HG03159 (cell line): ENCODE measurements at regions not wholly inside any gene's neighbourhood (a gene's known extent, or its start where the extent isn't known, plus 50 kb on each side); places are given as distances from the start of the nearest gene placed in this dataset.

ENCODE experiments used
- ATAC-seq: cut with Tn5 transposase; IDR thresholded peaks from one replicate; pipeline ENCODE4 v1.9.1; 2021; ENCODE audit warnings: mild to moderate bottlenecking, moderate library complexity; ENCODE audit not compliant: unreplicated experiment

DNA sequence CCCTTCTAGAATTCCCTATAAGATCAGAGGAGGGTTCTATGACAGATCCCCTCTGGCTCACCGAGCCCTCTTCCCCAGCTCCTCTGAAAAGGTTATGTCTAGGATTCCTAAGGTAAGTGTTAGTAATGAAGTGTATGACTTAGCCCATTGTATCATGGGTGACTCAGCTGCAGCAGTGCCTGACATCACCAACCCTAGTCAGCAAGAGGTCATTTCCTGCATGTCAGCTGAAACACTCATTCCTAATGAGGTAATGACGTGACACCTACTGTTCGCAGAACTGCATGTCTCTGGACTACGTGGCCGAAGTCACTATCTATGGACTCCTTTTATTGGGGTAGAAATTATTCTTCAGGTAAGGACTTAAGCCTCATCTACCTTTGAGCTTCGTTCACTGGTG, 196.1 kb upstream of the MYT1L start:
- no peak for ATAC-seq

DNA sequence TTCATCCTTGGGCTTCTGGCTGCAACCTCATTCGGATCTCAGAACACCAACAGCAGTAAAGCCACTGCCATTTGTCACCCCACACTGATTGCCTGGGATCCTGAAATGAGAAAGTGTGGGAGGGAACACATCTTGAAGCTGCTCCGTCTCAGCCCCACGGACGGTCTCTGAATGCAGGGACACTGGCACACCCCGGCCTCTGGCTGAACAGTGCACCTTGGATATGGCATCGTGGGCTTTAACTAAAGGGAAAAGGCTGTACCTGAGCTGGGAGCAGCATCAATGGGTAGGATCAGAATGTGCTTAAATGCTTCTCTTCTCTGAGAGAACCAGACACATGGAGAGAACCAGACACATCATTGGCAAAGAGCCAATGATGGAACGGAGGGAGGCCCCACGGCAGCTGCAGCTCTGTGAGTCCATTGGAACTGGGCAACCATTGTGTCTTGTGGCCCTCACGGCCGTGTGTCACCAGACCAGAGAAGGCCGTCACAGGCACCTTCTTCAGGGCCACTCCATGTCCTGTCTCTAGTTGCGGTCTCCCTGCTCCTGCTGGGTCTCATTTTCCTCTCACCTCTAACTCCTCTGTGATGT, 193.4 kb upstream of the MYT1L start:
- ATAC-seq, result no peak

DNA sequence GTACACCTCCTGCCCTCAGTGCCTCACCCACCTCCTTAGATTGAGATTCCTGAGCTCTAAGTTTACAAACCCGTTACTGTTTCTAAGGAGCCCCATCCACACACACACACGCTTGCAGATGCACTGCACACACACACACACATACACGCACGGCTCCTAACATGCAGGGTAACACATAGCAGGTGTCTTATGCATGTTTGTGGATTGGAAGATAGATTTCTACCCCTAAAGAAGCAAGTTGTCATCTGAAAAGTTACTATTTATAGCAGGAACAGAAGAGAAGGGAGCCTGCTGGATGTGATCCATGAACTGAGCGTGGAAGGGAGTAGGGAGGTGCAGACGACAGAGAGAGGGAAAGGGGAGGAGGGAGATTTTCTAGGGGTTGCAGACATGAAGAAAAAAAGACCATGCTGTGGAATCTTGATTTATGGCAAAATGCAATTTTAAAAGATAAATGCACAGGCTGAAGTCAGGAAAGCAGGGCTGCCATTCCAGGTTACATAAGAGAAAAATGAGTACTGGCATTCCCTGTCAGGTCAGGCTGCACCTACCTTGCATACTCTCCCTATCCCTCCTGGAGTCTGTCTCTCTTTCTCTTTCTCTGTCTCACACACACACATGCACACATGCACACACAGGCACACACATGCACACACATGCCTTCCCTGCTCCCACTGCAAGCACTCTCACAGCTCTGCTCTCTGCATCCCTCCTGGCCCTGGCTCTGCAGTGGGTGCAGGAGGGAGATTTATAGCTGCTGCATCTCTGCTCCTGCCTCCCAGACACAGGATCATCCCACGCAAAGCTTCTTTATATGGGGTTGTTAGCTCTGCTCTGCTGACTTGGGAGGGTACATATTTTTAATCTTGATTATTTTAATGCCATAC, 192.6 kb upstream of the MYT1L start:
- ATAC-seq, result no peak

GRCh38 chr2:2520401-2520811, 189.3 kb upstream of the MYT1L start:
- ATAC-seq, result no peak

DNA sequence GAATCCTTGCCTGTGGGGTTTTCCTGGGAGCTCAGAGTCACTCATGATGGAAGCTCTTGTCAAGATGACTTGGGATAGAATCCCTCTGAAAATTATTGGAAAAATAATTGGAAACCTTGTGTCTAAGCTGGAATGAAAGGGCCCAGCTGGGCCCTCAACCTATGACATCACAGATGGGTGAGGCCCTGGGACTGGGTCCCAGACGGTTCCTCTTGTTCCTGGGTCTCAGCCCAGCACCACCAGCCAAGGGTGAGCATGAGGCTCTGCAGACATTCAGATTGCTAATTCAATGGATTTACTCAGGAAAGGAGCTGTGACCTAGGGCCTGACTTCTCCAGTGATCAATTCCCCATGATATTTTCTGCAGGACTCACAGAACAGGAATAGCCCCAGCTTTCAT, 188.3 kb upstream of the MYT1L start:
- no peak for ATAC-seq

GRCh38 chr2:2517399-2517798, 186.3 kb upstream of the MYT1L start:
- no peak for ATAC-seq

DNA sequence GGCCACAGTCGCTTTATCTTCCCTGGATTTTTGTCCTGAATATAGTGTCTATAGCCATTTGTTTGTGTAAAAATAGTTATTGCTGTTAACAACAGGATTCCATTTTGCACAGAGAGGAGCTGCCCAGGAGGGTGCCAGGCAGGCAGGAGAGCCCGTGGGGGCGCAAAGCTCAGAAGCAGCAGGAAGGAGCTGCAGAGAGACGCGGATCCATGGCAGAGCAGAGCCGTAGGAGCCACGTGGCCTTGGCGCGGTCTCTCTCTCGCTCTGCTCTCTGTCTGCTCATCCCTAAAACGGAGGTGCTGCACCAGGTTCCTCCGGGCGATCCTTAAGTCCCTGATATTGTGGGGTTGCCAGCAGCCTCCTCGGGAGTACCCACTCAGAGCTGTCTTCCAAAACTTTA, 185.3 kb upstream of the MYT1L start:
- ATAC-seq, result no peak

DNA sequence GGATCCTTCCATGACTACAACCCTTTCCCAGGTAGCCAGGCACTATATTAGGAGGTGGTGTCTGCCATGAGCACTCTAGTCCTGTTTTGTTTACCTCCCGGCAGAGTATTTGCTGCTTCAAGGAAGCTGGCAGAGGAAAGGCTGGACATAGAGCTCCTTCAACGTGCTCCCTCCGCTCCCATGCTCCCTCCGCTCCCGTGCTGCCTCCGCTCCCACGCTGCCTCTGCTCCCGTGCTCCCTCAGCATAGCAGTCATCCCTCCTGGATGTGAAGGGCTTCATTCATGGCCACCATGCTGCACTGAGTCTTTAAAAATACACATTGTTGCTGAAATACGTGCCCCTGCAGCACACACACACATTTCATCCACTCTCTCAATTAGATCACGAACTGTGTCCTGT, 181.9 kb upstream of the MYT1L start:
- ATAC-seq, result no peak

DNA sequence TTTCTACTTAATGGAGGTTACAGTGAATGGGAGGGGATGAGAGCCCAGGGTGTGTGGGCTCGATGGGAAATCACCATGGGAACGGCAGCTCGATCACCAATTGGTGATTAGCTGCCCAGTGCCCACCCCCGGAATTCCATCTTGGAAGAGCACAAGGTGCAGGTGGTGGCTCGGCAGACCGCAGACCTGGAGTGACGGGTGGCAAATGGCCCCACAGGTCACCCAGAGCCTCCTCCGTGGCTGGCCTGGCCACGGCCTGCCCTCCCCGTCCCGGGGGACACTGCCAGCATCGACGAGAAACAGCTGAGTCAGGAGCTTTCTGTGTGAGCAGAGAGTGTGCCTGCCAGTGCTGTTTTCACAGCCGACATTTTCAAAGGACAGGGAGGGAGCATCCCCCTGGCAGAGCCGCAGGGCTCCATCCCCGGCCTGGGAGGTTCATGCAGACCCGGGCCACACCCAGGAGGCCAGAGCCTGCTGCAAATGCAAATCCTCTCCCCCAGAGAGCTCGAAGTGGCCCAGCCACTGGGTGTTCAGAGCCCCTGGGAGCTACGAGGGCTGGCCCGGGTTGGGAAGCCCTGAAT, 176.4 kb upstream of the MYT1L start:
- ATAC-seq, result no peak

- no peak for ATAC-seq
Measured at GRCh38 chr2:2506536-2506935, 175.5 kb upstream of the MYT1L start.

DNA sequence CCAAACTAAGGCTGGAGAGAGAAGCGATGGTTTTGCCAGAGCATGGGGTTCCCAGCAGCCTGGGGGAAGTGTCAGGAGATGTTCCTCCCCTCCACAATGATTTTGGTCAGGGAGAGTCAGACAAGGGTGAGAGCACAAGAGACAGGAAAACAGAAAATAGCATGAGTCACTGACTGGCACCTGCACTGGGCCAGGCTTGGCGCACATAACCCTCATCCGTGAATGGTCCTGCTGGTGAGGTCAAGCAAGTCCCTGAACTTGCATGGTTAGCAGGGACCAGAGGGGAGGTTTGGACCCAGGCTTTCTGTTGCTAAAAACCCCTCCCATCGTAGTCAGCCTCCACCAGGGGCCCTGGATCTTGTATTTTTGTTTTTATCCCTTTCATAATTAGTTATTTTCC, 174.5 kb upstream of the MYT1L start:
- ATAC-seq, result no peak

DNA sequence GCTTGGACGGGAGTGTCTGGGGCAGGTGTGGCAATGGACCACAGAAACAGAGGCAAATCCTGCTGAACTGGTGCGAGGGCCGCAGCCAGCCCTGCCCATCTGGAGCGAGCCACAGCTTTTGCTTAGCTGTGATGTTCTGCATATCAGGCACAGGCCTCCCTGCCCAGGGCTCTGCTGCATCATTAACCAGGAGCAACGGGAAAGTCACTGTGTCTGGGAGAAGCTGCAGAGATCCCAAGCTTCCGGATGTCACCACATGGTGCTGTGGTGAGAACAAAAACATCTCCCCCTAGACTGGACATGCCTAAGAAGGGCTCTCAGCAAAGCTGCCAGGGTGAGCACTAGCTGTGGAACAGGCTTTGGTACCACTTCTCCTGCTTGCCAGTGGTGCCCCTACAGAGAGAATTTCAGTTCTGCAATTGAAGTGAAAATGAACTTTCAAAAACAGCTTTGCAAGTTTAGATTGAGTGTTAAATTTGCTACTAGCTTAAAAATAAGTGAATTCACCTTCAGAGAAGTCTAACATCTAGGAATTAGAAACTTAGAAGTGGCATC, 172.9 kb upstream of the MYT1L start:
- ATAC-seq, result no peak

- no peak for ATAC-seq
Measured at GRCh38 chr2:2502201-2502549, 171.1 kb upstream of the MYT1L start.

GRCh38 chr2:2501454-2502200, 170.6 kb upstream of the MYT1L start:
- no peak for ATAC-seq

- ATAC-seq, result no peak
Measured at GRCh38 chr2:2495606-2496005, 164.5 kb upstream of the MYT1L start.

GRCh38 chr2:2493496-2493895, 162.4 kb upstream of the MYT1L start:
- no peak for ATAC-seq

DNA sequence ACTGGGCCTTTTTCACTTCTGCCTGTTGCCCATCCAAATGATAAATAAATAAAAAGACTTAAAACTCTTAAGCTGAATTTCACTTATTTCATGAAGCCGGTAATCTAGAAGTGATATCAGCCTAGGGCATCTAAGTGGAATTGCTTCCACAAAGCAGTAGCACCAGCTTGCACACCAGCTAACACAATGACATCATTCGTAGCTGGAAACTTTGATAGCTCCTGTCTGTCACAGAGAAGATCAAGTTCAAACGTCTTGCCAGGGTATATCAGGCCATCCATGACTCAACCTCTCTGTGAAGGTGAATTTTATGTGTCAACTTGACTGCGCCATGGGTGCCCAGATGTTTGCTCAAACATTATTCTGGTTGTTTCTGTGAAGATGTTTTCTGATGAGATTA, 161.7 kb upstream of the MYT1L start:
- no peak for ATAC-seq

DNA sequence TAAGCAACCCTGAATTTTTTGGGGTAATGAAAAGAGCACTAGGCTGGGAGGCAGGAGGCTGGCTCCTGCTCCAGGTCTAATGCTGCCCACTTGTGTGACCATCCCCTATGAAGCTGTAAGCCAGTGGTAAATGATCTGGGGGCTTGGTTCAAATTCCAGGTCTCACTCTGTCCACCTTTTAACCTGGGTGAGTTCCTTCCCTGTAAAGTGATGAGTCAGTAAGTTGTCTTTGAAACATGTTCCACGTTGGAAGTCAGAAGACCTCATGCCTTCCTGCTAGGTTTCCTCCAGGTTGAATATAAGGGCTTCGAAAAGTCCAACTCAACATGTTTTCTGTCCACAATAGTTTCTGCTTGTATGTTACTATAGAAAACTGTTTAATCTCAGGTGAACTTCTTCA, 160.9 kb upstream of the MYT1L start:
- ATAC-seq, result no peak

DNA sequence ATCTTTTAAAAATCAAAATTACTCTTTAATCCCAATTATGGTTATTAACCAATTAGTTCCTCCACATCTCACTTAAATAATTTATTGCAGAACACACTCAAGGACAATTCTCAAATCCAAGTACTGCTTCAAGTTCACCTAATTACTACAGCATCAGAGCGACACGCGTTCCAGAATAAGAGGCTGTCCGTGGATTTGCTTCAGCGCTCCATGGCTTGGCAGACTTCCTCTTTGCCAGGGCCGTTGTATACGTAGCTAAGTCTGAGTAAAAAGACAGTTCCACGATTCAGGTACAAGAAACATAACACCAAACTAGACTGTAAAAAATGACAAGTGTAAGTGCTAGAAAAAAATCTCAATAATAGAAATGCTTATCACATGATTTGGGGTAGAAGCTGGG, 153.2 kb upstream of the MYT1L start:
- no peak for ATAC-seq

DNA sequence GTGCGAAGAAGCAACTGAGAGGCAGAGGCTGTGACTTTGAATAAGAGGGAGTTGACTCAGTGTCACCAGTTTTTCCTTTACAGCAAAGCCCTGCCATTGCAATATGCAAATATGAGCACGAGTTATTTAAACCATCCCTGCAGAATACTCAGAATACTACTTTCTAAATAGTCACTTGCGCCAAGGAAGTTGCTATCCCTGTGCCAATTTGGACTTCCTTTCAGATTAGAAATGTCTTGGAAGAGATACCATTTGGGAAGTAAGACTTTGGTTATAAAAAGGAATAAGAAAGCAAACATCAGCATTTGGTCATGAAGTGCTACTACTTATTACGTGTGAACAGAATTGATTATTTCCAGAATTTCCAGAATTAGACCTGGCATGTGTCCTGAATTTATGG, 151.8 kb upstream of the MYT1L start:
- ATAC-seq, result no peak

GRCh38 chr2:2472881-2473280, 141.8 kb upstream of the MYT1L start:
- no peak for ATAC-seq
